Esophagus muscularis mucosa (tissue), 3 donors: ENCODE measurements at regions not wholly inside any gene's neighbourhood (a gene's known extent, or its start where the extent isn't known, plus 50 kb on each side); places are given as distances from the start of the nearest gene placed in this dataset.

Experiments used
- CTCF ChIP-seq, 3 experiments: fragments of 200-600 bp in 2 of 3; fragments of 450-650 bp in 1 of 3; sonication (generic) in 2 of 3; IDR thresholded peaks; one replicate each; pipeline ENCODE4 v1.5.1; 2017 to 2019; ENCODE audit warnings: antibody characterized with exemption in 3 of 3, mild to moderate bottlenecking in 2 of 3, moderate library complexity in 1 of 3
- POLR2A ChIP-seq: fragments of 450-650 bp; IDR thresholded peaks from one replicate; pipeline ENCODE4 v1.6.1; 2017; ENCODE audit warnings: antibody characterized with exemption, moderate library complexity, mild to moderate bottlenecking, low read depth

- TF ChIP-seq CTCF (IDR thresholded peaks at IDR 0.05) (no peak), POLR2A (no peak)
Measured at GRCh38 chr2:220991972-220992371, 580.1 kb downstream of the EPHA4 start.
